ENCODE measurements at regions not wholly inside any gene's neighbourhood (a gene's known extent, or its start where the extent isn't known, plus 50 kb on each side); places are given as distances from the start of the nearest gene placed in this dataset.

DNA sequence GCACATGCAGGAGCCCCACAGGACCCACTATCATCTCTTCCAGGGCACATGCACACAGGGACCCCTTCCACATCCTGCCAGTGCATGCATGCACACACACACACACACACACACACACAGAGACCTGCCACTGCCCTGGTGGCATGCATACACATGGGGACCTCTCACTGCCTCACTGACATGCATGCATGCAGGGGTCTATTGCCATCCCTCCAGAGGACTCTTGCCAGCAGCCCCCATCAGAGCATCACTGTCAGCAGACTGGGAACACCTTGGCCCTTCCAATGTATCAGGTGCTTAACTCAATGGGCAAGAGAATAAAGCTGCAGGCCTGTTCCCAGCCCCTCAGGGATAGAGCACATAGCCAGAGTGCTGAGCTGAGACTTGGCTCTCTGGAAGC, 433.6 kb upstream of the PPP1R2C start:
- no peak for TF ChIP-seq YY1 (IDR thresholded peaks at IDR 0.05; ENCODE audit: insufficient read depth, insufficient read length)
- TF ChIP-seq ZNF274 (IDR thresholded peaks at IDR 0.05; ENCODE audit: low read depth, low read length): no peak
- TF ChIP-seq SUZ12 (IDR thresholded peaks at IDR 0.05; ENCODE audit: extremely low read depth, insufficient read depth, insufficient read length): no peak

Data from NT2/D1 (cell line).